DMS79 treated with DMSO at 0.1 percent for 48 hours (cell line): ENCODE measurements at regions not wholly inside any gene's neighbourhood (a gene's known extent, or its start where the extent isn't known, plus 50 kb on each side); places are given as distances from the start of the nearest gene placed in this dataset.
"Not testable (repeated sequence)": the region's sequence is repeated elsewhere in the genome, so short reads cannot be mapped to it uniquely, and the experiment has no call there.

ENCODE experiments used
- DNase-seq: peaks from one replicate; lab custom pipeline; 2025; lab: John Stamatoyannopoulos, UW

GRCh38 chr16:22681554-22682291 lies 132.2 kb upstream of the HS3ST2 start:
- DNase-seq = no peak

DNA sequence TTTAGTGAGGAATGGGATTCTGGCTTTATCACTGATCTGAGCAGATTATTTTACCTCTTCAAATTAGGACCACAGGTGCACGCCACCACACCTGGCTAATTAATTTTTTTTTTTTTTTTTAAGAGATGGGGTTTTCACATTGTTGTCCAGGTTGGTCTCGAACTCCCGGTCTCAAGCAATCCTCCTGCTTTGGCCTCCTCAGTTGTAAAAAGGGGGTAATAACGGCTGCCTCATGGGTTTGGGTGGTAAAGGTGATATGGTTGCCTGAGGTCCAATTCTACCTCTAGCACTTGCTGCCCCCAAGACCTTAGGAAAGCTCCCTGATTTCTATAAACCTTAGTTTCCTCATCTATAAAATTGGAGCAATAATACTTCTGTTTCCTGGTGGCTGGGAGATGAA lies 130.7 kb upstream of the HS3ST2 start:
- DNase-seq = no peak

DNA sequence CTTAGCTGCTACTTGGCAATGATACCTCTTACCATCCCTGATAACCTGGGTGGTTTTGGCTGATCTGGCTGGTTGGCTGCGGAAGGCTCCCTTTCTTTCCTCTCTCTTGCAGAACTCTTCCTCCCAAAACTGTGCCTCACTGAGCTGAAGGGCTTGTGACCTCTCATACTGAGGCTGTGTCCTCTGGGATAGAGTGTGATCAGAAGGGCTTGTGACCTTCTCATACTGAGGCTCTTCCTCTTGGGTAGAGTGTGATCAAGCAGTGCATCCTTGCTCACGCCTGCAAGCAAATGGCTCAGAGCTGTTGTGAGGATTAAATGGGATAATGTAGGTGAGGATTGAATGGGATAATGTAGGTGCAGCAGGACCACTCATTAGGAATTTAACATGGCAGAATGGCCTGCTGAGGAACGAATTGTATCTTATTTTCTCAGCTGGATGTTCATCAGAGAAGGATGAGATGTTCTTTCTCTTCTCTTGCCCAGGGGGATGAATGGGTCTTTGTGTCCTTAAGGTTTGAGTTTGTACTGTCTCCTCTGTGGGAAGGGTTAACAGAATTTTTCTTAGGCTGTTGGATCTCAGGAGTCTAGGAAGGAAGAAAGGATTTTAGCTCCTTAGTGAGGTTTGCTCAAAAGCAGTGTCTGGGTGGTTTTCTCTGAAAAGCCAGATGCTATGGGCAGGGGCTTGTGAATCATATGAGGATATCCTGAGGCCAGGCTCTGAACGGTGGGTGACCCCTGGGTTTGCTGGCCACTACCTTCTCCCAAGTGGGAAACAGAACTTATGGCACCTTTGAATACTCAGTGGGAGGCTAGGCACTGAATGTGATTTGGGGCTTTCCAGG lies 130.0 kb upstream of the HS3ST2 start:
- no peak for DNase-seq

DNA sequence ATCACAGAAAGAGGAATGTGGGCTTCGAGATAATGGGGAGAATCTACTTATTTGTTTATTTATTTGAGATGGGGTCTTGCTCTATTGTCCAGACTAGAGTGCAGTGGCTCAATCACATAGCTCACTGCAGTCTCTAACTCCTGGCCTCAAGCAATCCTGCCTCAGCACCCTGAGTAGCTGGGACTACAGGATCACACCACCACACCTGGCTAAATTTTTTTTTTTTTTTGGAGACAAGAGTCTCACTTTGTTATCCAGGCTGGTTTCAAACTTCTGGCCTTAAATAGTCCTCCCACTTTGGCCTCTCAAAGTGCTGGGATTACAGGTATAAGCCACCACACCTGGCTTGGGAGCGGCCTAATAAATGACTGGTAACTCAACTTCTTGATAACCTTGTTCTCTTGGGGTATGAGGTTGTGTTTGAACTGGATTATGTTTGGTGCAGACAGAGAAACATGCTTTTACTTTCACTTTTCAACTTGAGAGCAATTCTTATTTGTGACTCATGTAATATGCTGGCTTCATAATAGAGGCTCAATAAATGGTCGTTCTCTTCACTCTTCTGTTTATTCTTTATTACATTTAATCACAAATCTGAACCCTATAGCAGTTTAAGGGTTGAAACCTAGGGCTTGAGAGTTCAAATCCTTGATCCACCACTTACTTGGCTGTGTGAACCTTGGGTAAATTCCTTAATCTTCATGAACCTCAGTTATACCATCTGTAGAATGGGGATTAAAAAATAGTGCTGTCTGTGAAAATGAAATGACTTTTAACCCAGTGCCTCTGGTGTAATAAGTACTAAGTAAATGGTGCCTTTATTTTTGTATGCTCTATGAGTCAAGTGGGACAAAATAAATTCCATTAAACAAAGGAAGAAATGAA lies 129.1 kb upstream of the HS3ST2 start:
- no peak for DNase-seq

DNA sequence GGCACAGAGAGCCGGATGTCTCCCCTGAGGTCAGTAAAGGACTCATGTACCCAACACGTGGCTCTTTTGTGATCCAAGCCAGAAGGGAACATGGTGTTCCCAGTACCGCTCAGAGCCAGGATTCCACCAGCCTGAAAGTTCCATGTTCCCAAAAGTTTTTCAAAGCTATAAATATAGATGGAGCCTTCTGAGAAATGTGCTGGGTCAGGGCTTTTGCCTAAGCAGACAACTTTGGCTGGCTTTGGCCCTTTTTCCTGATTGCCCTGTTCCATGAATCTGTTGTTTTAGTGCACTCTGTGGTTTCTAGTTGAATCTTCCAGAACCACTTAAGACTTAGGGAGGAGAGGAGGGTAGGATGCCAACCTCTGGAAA lies 128.5 kb upstream of the HS3ST2 start:
- DNase-seq = no peak

GRCh38 chr16:22687031-22687530 lies 126.9 kb upstream of the HS3ST2 start:
- no peak for DNase-seq

- DNase-seq = no peak
Observed at GRCh38 chr16:22688463-22688862, 125.5 kb upstream of the HS3ST2 start.

DNA sequence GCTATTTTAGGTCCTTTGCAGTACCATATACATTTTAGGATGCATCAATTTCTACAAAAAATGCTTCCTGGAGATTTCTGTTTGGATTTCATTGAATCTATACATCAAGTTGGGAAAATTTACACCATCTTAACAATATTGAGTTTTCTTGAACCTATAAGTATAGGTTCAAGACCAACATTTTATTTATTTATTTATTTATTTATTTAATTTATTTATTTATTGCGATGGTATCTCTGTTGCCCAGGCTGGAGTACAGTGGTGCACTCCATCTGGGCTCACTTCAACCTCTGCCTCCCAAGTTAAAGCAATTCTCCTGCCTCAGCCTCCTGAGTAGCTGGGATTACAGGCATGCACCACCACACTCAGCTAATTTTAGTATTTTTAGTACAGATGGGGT lies 125.0 kb upstream of the HS3ST2 start:
- DNase-seq = no peak

DNA sequence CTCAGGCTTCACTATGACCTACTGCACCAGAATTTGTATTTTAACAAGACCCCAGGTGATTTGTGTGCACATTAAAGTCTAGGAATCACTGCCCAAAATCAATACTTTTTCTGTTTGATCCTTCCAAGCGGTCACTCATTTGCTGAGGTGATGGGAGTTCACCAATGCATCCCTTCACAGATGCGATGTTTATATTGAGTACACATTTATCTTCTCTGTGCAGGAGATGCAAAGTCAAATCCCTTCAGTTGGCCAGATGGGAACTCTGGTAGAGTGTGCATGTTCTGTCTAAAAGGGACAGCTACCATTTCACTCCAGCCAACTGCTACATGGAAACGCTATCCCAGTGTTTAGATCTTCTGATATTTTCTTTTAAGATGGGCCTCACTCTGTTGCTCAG lies 122.6 kb upstream of the HS3ST2 start:
- DNase-seq = no peak

GRCh38 chr16:22692034-22692433 lies 121.9 kb upstream of the HS3ST2 start:
- DNase-seq = no peak

DNA sequence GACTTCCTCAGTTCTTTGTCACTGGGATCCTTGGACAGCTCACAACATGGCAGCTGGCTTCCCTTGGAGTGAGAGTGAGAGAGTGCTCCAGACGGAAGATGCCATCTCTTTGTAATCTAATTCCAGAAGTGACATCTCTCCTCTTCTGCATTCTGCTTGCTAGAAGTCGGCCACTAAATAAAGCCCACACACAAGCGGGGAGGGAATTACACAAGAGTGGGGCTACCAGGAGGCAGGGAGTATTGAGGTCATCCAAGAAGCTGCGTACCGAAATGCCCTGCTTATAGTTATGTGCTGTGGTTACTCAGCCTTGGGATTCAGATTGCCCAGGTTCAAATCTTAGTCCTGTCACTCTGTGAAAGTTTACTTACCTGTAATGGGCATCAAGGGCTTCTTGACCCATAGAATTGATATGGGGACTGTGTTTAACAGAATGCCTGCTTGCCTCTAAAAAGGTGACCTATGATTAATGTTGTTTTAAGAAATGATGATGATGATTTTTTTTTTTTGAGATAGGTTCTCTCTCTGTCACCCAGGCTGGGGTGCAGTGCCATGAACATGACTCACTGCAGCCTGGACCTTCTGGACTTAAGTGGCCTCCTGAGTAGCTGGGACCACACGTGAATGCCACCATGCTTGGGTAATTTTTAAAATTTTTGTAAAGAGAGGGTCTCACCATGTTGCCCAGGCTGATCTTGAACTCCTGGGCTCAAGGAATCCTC lies 120.9 kb upstream of the HS3ST2 start:
- DNase-seq = no peak

DNA sequence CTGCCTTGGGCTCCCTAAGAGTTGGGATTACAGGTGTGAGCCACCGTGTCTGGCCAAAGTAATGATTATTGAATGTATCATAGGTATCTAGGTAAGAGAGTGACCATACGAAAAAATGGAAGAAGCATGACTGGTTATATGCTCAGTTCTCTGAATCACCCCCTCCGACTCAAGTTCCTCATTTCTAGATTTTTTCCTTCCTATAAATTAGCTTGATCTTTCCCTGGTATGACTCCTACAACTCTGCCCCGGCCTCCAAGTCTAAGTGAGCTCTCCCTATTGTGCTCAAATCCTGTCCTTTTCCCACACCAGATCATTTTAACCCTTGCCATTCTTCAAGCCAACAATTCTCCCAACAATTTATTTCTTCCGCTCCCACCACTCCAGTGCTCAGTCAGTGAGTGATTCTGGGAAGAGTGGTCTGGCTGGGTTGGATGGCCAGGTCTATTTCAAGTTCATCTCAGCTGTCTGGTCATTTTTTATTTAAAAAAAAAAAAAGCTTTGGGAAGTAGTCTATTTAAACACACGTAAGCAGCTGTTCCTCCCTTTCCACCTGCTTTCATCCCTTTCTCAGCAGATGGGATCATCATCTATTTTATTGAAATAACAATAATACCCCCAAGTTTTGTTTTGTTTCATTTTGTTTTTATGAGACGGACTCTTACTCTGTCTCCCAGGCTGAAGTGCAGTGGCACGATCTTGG lies 120.2 kb upstream of the HS3ST2 start:
- no peak for DNase-seq

GRCh38 chr16:22694887-22695382 lies 119.0 kb upstream of the HS3ST2 start:
- no peak for DNase-seq

DNA sequence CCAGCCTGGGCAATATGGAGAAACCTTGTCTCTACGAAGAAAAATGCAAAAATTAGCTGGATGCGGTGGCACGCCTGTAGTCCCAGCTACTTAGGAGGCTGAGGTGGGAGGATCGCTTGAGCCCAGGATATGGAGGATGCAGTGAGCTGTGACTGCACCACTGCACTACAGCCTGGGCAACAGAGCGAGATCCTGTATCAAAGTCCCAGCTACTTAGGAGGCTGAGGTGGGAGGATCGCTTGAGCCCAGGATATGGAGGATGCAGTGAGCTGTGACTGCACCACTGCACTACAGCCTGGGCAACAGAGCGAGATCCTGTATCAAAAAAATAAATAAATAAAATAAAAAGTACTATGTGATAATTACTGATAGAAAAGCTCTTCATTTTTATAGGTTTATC lies 118.2 kb upstream of the HS3ST2 start:
- DNase-seq = not testable (repeated sequence)

GRCh38 chr16:22699356-22699755 lies 114.6 kb upstream of the HS3ST2 start:
- DNase-seq = no peak

DNA sequence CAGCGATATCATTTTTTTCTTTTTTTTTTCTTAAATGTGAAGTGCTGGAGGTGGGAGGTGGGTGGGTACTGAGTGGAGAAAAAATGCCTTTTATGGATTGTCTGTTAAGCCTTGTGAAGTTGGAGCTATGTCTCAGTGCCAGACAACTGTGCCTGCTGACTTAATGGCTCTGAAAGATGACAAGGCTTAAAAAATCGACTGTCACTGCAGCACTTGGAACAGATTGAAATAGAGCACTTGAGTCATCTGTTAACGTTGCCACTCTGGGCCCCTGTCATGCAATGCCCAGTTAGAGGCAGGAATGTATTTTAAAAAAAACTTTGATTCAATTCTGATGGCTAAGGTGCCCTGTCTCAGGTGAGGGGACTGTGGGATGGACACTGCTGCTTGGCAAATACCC lies 108.2 kb upstream of the HS3ST2 start:
- no peak for DNase-seq

DNA sequence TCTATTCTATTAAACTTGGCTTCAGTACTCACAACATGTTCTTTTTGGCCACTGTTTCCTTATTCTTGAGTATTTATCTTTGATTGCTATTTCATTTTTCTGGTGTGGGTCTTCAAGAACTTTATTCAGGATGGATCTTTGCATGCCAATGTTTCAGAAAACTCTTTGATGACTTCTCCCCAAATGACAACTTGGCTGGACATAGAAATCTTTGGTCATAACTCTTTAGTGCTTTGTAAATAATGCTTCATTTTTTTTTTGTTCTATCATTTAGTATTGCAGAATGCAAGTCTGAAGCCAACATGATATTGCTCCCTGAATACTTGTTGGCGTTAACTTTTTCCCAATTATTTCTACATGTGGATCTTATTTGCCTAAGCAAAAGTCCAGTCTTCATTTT lies 103.6 kb upstream of the HS3ST2 start:
- DNase-seq = no peak

DNA sequence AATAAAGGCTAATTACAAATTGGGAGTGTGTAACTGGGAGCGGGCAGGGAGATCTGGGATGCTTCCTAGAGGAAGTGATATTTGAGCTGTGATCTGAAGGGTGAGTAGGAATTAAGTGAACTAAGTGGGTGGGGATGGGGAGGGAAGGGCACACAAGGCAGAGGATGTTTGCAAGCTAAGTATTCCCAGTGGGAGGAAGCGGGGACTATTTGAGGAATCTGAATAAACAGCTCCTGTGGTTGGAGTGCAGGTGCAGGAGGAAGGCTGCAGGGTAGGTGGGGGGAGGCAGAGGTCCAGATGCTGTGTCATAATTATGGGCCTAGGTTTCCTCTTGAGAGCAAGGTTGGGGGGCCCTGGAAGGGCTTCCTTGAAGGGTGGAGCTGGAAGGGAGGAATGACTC lies 102.1 kb upstream of the HS3ST2 start:
- DNase-seq = no peak

DNA sequence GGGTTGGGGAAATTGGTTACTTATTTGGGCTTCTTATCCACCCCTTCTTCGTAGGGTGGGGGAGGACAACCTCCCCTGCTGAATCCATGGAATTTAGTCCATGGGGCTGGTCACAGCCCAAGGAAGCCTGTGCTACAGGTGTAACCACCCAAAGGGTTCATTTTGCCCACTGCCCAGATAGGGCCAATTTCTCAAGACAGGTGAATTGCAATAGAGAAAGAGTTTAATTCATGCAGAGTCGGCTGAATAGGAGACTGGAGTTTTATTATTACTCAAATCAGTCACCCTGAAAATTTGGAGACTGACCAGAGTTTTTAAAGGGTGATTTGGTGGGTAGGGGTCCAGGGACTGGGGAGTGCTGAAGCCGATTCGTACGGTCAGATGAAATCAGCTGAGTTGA lies 101.5 kb upstream of the HS3ST2 start:
- DNase-seq = no peak

DNA sequence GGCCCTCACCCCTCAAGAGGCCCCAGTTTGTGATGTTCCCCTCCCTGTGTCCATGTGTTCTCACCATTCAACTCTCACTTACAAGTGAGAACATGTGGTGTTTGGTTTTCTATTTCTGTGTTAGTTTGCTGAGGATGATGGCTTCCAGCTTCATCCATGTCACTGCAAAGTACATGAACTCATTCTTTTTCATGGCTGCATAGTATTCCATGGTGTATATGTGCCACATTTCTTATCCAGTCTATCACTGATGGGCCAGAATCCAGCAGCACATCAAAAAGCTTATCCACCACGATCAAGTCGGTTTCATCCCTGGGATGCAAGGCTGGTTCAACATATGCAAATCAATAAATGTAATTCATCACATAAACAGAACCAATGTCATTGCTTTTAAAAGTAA lies 95.4 kb upstream of the HS3ST2 start:
- not testable (repeated sequence) for DNase-seq

GRCh38 chr16:22719945-22720344 lies 94.0 kb upstream of the HS3ST2 start:
- DNase-seq = no peak
